ENCODE measurements at regions not wholly inside any gene's neighbourhood (a gene's known extent, or its start where the extent isn't known, plus 50 kb on each side); places are given as distances from the start of the nearest gene placed in this dataset.

DNA sequence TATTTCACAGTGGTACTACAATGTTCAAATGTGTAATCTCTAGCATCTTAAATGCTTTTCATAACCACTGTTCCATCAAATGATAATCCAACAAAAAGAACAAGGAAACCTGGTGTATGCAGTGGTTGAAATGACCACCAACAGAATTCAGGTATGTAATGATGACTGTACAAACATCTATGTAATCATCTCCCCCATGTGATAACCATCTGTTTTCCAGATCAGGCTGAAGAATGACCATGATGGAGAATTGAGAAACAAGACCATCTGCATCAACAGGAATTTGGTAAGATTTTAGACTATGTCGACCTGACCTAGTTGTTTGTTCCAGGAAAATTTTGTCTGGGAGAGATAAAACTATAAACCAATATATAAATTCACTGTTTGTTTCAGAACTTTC lies 81.3 kb upstream of the ASCC3 start:
- TF ChIP-seq, protein P1, sequence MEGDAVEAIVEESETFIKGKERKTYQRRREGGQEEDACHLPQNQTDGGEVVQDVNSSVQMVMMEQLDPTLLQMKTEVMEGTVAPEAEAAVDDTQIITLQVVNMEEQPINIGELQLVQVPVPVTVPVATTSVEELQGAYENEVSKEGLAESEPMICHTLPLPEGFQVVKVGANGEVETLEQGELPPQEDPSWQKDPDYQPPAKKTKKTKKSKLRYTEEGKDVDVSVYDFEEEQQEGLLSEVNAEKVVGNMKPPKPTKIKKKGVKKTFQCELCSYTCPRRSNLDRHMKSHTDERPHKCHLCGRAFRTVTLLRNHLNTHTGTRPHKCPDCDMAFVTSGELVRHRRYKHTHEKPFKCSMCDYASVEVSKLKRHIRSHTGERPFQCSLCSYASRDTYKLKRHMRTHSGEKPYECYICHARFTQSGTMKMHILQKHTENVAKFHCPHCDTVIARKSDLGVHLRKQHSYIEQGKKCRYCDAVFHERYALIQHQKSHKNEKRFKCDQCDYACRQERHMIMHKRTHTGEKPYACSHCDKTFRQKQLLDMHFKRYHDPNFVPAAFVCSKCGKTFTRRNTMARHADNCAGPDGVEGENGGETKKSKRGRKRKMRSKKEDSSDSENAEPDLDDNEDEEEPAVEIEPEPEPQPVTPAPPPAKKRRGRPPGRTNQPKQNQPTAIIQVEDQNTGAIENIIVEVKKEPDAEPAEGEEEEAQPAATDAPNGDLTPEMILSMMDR (IDR thresholded peaks at IDR 0.05; ENCODE audit: insufficient read depth, low read length, poor library complexity, severe bottlenecking) = no peak
- TF ChIP-seq EZH2phosphoT487 (conservative IDR thresholded peaks at IDR 0.05; ENCODE audit: low read length) = no peak

Measured in SU-DHL-6 (cell line).